ENCODE measurements at regions not wholly inside any gene's neighbourhood (a gene's known extent, or its start where the extent isn't known, plus 50 kb on each side); places are given as distances from the start of the nearest gene placed in this dataset.

DNA sequence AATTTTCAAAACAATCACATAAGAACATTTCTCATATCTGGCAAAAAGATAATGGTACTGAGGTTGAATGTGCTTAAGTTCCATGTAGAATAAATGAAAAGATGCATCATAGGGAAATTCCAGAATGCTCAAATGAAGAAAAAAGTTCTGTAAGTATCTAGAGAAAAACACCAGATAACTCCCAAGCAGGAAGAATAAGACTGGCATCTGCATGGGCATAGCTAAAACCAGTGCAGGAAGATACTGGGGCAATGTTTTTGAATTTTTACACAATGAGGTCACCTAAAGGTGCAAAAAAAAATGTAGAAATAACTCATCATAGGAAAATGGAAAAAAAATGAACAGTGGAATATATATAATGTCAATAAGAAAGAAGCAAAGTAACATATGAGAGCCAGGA, 275.2 kb downstream of the BAMBI start (continued):
- TF ChIP-seq CTCF (IDR thresholded peaks at IDR 0.05 in 2 of 3, conservative IDR thresholded peaks at IDR 0.05 in 1 of 3; ENCODE audit: borderline replicate concordance in 1 of 3, insufficient read depth in 1 of 3, low read depth in 2 of 3, low read length in 2 of 3) (no peak), EZH2 (IDR thresholded peaks at IDR 0.05) (no peak), ELF1 (IDR thresholded peaks at IDR 0.05; ENCODE audit: borderline replicate concordance, low read depth) (no peak), ZFX (IDR thresholded peaks at IDR 0.05) (no peak), CBX3 (IDR thresholded peaks at IDR 0.05; ENCODE audit: low read depth) (no peak), YY1 (IDR thresholded peaks at IDR 0.05; ENCODE audit: extremely low read depth, insufficient replicate concordance, low read depth, low read length) (no peak)

DNA sequence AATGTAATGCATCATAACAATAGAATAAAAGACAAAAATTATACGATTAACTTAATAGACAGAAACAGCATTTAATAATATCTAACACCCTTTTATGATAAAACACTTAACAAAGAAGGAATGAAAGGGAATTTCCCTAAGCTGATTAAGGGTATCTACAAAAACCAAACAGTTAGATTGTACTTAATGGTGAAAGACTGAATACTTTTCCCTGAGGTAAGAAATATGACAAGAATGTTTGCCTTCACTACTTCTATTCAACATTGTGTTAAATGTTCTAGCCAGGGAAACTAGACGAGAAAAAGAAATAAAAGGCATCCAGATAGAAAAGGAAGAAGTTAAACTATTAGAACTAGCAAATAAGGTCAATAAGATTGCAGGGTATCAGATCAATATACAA, 276.9 kb downstream of the BAMBI start:
- CTCF ChIA-PET, result no interaction called here
- no peaks in the 10 kb centered on the region for H4K20me1 ChIP-seq (ENCODE audit: insufficient read depth)
- TF ChIP-seq JUND (IDR thresholded peaks at IDR 0.05), result no peak
- no peak for TF ChIP-seq ATF3 (IDR thresholded peaks at IDR 0.05)
- no TSS peak for BruUV-seq (replicated peaks)
- no peaks in the 10 kb centered on the region for H3K27me3 ChIP-seq (ENCODE audit: insufficient read depth, low read length)
- H3K4me3 ChIP-seq (replicated peaks in 1 of 2; ENCODE audit: low read depth in 1 of 2, low read length in 2 of 2), result no peak overlapping the region
- no peaks in the 10 kb centered on the region for H3K79me2 ChIP-seq (ENCODE audit: insufficient read depth, low read length)
- no peak overlapping the region for H2AFZ ChIP-seq (ENCODE audit: low read depth, low read length, poor library complexity, severe bottlenecking)
- no peaks in the 10 kb centered on the region for H3K9me3 ChIP-seq (ENCODE audit: control insufficient read depth in 1 of 2, insufficient read depth in 1 of 2, low read depth in 1 of 2, low read length in 2 of 2)
- no peaks in the 10 kb centered on the region for H3K9me2 ChIP-seq (ENCODE audit: insufficient read depth)
- RAD21 ChIA-PET (ENCODE audit: low non-redundant PET in 1 of 2, low total read pairs in 2 of 2, uncharacterized antibody in 2 of 2, unreplicated experiment in 2 of 2), result no interaction called here
- no peak for DNase-seq (ENCODE audit: low read depth, low spot score)
- intact Hi-C loops (cut with micrococcal nuclease), result no loop called here
- H3K4me1 ChIP-seq (ENCODE audit: control insufficient read depth in 1 of 2, insufficient read depth in 2 of 2, low read length in 2 of 2), result no peaks in the 10 kb centered on the region
- H3K36me3 ChIP-seq (ENCODE audit: control insufficient read depth in 1 of 2, insufficient read depth in 2 of 2, low read length in 2 of 2), result no peaks in the 10 kb centered on the region
- POLR2A ChIA-PET, result no interaction called here
- H3K4me2 ChIP-seq (ENCODE audit: low read length), result no peak overlapping the region
- no peak overlapping the region for H3K9ac ChIP-seq (ENCODE audit: low read length)
- ATAC-seq, result no peak
- H3K27ac ChIP-seq (ENCODE audit: low read depth, low read length), result no peak overlapping the region

Measured in HCT116 (cell line).